MCF 10A (cell line): ENCODE measurements at regions not wholly inside any gene's neighbourhood (a gene's known extent, or its start where the extent isn't known, plus 50 kb on each side); places are given as distances from the start of the nearest gene placed in this dataset.

Source experiments
- BruUV-seq: library from RNA; stranded (reverse); fragments of 400-500 nt; replicated peaks from 2 replicates; lab custom pipeline; 2021; lab: Mats Ljungman, UMichigan
- CTCF ChIA-PET: fragments of 300-600 bp; sonication (Branson Sonifier 250); formaldehyde crosslinking; extraction: SDS; loops from one replicate; lab custom pipeline; 2021; ENCODE audit warnings: antibody characterized with exemption, inconsistent platforms; lab: Yijun Ruan, JAX
- POLR2A ChIA-PET: fragments of 300-600, 350-650 bp; sonication (Branson Sonifier 250); formaldehyde crosslinking; extraction: SDS; loops from one replicate; lab custom pipeline; 2020; ENCODE audit warnings: antibody characterized with exemption, inconsistent platforms; lab: Yijun Ruan, JAX
- DNase-seq: peaks from one replicate; pipeline ENCODE4 v3.0.0-alpha.2; 2018; ENCODE audit not compliant: unreplicated experiment
- H3K27ac Mint-ChIP-seq: one replicate; pipeline ENCODE4 v1.8.0; 2022; ENCODE audit warnings: mild to moderate bottlenecking, low read depth, mixed read lengths; ENCODE audit not compliant: unreplicated experiment
- H3K27me3 Mint-ChIP-seq: one replicate; pipeline ENCODE4 v1.8.0; 2022; ENCODE audit warnings: mixed read lengths; ENCODE audit not compliant: insufficient read depth, unreplicated experiment
- H3K36me3 Mint-ChIP-seq: one replicate; pipeline ENCODE4 v1.8.0; 2022; ENCODE audit warnings: mild to moderate bottlenecking, moderate library complexity, mixed read lengths; ENCODE audit not compliant: insufficient read depth, unreplicated experiment
- H3K4me1 Mint-ChIP-seq: one replicate; pipeline ENCODE4 v1.8.0; 2022; ENCODE audit warnings: mixed read lengths; ENCODE audit not compliant: insufficient read depth, unreplicated experiment
- H3K4me3 Mint-ChIP-seq: one replicate; pipeline ENCODE4 v1.8.0; 2022; ENCODE audit warnings: mild to moderate bottlenecking, moderate library complexity, mixed read lengths; ENCODE audit not compliant: unreplicated experiment
- H3K9me3 Mint-ChIP-seq: one replicate; pipeline ENCODE4 v1.8.0; 2022; ENCODE audit warnings: mixed read lengths; ENCODE audit not compliant: unreplicated experiment
- CTCF ChIP-seq: fragments of 200-600 bp; IDR thresholded peaks from one replicate; pipeline ENCODE4 v1.8.0; 2022; ENCODE audit warnings: antibody characterized with exemption, mild to moderate bottlenecking; ENCODE audit not compliant: unreplicated experiment
- intact Hi-C: fragments of 100-400 bp; cut with micrococcal nuclease; formaldehyde crosslinking; loops from 2 replicates; pipeline ENCODE4 v1.14.1; 2022

DNA sequence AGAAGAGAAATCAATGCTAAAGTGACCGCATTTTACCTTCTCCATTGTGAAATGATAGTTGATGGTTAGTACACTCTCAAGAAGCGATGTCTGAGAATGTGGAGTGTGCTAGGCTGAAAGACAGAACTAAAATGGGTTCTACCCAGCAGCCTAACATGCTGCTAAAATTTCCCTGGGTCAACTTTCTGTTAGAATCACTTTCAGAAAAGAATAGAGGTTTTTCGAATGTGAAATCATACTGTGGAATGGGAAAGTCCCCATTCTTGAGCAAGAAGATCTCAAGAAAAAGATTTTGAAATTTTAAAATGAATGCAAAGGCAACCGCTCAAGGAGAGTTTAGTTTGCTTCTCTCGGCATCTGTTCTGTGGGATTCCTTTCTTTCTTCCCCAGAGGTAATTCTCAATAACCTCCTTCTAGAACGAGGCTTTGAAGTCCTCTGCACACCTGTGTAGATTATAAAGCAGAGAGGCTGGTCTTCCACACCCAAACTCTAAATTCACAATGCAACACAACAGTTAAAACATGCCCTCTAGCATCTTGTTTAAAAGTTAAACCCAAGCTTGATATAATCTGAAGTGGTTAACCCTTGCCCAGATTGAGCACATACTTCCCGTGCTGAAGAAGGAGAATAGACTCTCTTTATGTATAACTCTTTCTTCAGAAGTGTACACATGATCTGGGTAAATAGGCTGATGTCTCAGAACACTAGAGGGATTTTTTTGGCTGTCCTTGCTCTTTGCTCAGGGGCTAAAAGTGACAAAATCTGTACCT, 208.7 kb upstream of the KLF3 start:
- Mint-ChIP-seq H3K4me3 (no peak overlapping the region), H3K36me3 (no peaks in the 10 kb centered on the region), H3K4me1 (no peaks in the 10 kb centered on the region), H3K9me3 (no peaks in the 10 kb centered on the region), H3K27ac (no peak overlapping the region), H3K27me3 (no peaks in the 10 kb centered on the region)
- ChIA-PET POLR2A (interaction anchor here (1.0 kb wide), 1 partner anchor 210 kb away, joined by 3 read pairs; no protein-coding TSS in a partner anchor), CTCF (interaction anchor here (0.5 kb wide), 1 partner anchor 9 kb away, joined by 3 read pairs; no protein-coding TSS in a partner anchor)
- TF ChIP-seq CTCF: no peak
- intact Hi-C loops: no loop called here
- no TSS peak for BruUV-seq
- DNase-seq: no peak

- no peak overlapping the region for H3K27ac Mint-ChIP-seq
- H3K9me3 Mint-ChIP-seq: no peaks in the 10 kb centered on the region
- H3K27me3 Mint-ChIP-seq: no peaks in the 10 kb centered on the region
- no peak for DNase-seq
- H3K36me3 Mint-ChIP-seq: no peaks in the 10 kb centered on the region
- no peaks in the 10 kb centered on the region for H3K4me1 Mint-ChIP-seq
- no peak for TF ChIP-seq CTCF
- CTCF ChIA-PET: no interaction called here
- no TSS peak for BruUV-seq
- POLR2A ChIA-PET: interaction anchor here (1.0 kb wide), 1 partner anchor 209 kb away, joined by 3 read pairs; no protein-coding TSS in a partner anchor
- intact Hi-C loops: no loop called here
- H3K4me3 Mint-ChIP-seq: no peak overlapping the region
These were observed 207.9 kb upstream of the KLF3 start for GRCh38 chr4:38456096-38456495.

GRCh38 chr4:38461342-38461741, 202.7 kb upstream of the KLF3 start:
- no TSS peak for BruUV-seq
- peaks cover 6% of the 10 kb centered on the region for H3K36me3 Mint-ChIP-seq
- no peak overlapping the region for H3K27ac Mint-ChIP-seq
- ChIA-PET CTCF (interaction anchor here (0.5 kb wide), 1 partner anchor 25 kb away, joined by 6 read pairs; no protein-coding TSS in a partner anchor), POLR2A (interaction anchor here (0.6 kb wide), 1 partner anchor 76 kb away, joined by 3 read pairs; no protein-coding TSS in a partner anchor)
- H3K9me3 Mint-ChIP-seq: no peaks in the 10 kb centered on the region
- no peak for DNase-seq
- no peak for TF ChIP-seq CTCF
- H3K4me1 Mint-ChIP-seq: no peaks in the 10 kb centered on the region
- H3K4me3 Mint-ChIP-seq: no peak overlapping the region
- intact Hi-C loops: no loop called here
- H3K27me3 Mint-ChIP-seq: no peaks in the 10 kb centered on the region

DNA sequence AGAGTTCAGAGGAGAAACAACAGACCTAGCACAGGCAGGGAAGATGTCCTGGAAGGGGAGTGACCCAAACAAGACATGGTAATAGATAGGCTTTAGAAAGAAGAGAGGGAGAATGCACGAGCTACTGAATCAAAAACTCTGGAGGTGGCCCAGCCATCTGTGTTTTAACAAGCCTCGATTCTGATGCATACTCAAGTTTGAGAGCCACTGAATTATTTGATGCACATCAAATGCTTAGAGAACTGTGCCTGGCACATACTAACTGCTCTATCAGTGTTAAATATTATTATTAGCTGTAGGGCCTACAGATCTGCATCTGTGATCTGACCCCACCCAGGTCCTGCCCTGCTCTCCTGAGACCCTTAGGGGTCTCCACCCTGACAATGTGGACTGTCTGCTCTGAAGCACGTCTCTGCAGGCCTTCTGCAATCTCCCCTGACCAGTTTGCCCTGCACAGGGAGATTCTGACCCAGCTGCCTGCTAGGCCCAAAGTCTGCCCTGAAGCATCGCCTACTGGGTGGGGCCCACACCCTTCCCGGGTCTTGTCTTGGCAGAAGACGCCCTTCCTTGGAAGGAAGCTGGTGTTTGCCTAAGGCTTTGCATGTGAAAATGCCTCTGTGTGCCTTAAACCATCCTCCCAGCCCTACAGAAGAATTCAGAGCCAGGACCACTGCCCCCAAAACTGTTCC, 201.5 kb upstream of the KLF3 start:
- DNase-seq: no peak
- no peak overlapping the region for H3K4me3 Mint-ChIP-seq
- peaks cover 6% of the 10 kb centered on the region for H3K36me3 Mint-ChIP-seq
- CTCF ChIA-PET: interaction anchor here (0.6 kb wide), 1 partner anchor 393 kb away, joined by 3 read pairs; no protein-coding TSS in a partner anchor
- H3K4me1 Mint-ChIP-seq: no peaks in the 10 kb centered on the region
- no peak overlapping the region for H3K27ac Mint-ChIP-seq
- peaks cover 8% of the 10 kb centered on the region for H3K9me3 Mint-ChIP-seq
- intact Hi-C loops: no loop called here
- H3K27me3 Mint-ChIP-seq: no peaks in the 10 kb centered on the region
- TF ChIP-seq CTCF: no peak
- POLR2A ChIA-PET: no interaction called here
- no TSS peak for BruUV-seq
